Thymus (tissue), 11 donors: ENCODE measurements at regions not wholly inside any gene's neighbourhood (a gene's known extent, or its start where the extent isn't known, plus 50 kb on each side); places are given as distances from the start of the nearest gene placed in this dataset.

Experiments
- DNase-seq, 9 donors: peaks; one replicate each; pipeline ENCODE4 v3.0.0-alpha.2; 2013; ENCODE audit warnings: low spot score in 9 of 9, low read depth in 6 of 9, missing footprints in 1 of 9
- H3K27ac ChIP-seq, 2 donors: one replicate each; pipeline ENCODE4 v1.5.1; 2013; ENCODE audit warnings: control low read depth in 1 of 2, low read depth in 1 of 2, low read length in 1 of 2, mild to moderate bottlenecking in 1 of 2, moderate library complexity in 1 of 2
- H3K27me3 ChIP-seq, 2 donors: one replicate each; pipeline ENCODE4 v1.5.1; 2013; ENCODE audit warnings: low read length in 1 of 2; ENCODE audit not compliant: control insufficient read depth in 2 of 2, insufficient read depth in 1 of 2
- H3K36me3 ChIP-seq, 2 donors: one replicate each; pipeline ENCODE4 v1.5.1; 2013; ENCODE audit warnings: low read length in 1 of 2, mild to moderate bottlenecking in 1 of 2, moderate library complexity in 1 of 2; ENCODE audit not compliant: control insufficient read depth in 2 of 2, insufficient read depth in 2 of 2
- H3K4me1 ChIP-seq, 2 donors: one replicate each; pipeline ENCODE4 v1.5.1; 2013; ENCODE audit warnings: low read length in 2 of 2; ENCODE audit not compliant: control insufficient read depth in 2 of 2, insufficient read depth in 2 of 2
- H3K4me3 ChIP-seq, 2 donors: one replicate each; pipeline ENCODE4 v1.5.1; 2013; ENCODE audit warnings: low read length in 2 of 2, control low read depth in 1 of 2, mild to moderate bottlenecking in 1 of 2
- H3K9me3 ChIP-seq, 2 donors: one replicate each; pipeline ENCODE4 v1.5.1; 2013; ENCODE audit warnings: low read length in 1 of 2, mild to moderate bottlenecking in 1 of 2; ENCODE audit not compliant: control insufficient read depth in 2 of 2, insufficient read depth in 1 of 2
- WGBS: extraction: QIAGEN DNeasy Blood & Tissue Kit; methylation state at CpG from one replicate; pipeline ENCODE4 v1.1.7; 2013; 5-methylcytosine and 5-hydroxymethylcytosine counted together
- donor health status: healthy.

DNA sequence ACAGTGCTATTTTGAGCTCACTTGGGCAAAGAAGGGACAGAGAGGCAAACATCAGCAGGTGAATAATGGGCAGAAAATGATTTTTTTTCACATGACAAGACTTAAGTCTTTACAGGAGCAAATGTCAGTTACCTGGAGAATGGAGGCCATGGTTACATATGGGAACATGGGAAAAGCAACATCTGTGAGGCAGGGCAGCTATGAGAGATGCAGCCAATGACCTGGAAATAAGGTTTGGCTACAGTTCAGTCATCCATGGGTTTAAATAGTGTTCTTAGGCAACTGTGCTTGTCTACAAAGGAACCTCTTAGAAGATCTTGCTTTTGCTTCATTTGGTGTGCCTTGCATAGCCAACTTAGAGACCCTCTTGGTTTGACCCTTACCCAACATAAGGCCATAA, 490.2 kb upstream of the LCORL start:
- Histone ChIP-seq H3K4me1 (no peaks in the 10 kb centered on the region), H3K9me3 (no peaks in the 10 kb centered on the region), H3K4me3 (no peak overlapping the region), H3K36me3 (no peaks in the 10 kb centered on the region), H3K27me3 (no peaks in the 10 kb centered on the region), H3K27ac (no peak overlapping the region)
- no peak for DNase-seq

DNA sequence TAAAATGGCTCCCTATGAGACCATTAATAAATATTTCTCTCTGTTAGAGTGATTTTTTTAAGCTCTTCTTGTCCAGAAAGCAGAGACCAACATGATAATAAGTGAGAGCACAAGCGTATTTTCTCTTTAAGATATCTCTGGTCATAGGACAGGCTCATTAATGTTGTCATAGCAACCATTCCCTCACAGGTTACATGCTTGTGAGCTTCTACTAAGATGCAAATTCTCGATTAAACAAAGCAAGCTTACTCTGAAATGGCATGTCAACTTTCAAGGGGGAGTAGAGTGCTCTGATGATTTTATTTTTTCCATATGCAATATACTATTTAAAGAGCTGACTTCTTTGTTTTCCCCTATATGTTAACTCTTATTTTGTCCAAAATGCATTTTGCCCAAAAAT, 487.2 kb upstream of the LCORL start:
- Histone ChIP-seq H3K27me3 (no peaks in the 10 kb centered on the region), H3K4me3 (no peak overlapping the region), H3K4me1 (no peaks in the 10 kb centered on the region), H3K9me3 (no peaks in the 10 kb centered on the region), H3K27ac (no peak overlapping the region), H3K36me3 (no peaks in the 10 kb centered on the region)
- WGBS = 68% methylated on average over 2 of the region's 2 CpGs
- DNase-seq = no peak

DNA sequence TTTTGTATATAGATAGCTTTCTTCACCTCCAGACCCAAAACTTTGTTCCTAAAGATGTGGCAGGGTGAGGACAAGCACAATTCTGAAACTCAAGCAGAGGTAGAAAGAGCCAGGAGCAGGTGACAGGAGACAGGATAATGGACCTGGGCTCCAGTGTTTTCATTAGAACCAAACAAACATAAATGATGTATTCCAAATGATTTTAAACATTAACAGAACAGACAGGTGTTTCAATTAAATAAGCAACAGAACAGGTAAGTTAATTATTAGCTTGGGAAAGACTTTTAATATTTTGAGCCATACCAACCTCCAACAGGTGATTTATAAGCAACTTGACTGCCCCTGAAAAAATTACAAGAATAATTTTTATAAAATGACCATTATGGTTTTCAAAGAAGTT, 459.4 kb upstream of the LCORL start:
- Histone ChIP-seq H3K4me3 (no peak overlapping the region), H3K27ac (no peak overlapping the region), H3K27me3 (no peaks in the 10 kb centered on the region), H3K4me1 (no peaks in the 10 kb centered on the region), H3K36me3 (no peaks in the 10 kb centered on the region), H3K9me3 (peaks cover 0 to 8% of the 10 kb centered on the region in 2 donors)
- no peak for DNase-seq

DNA sequence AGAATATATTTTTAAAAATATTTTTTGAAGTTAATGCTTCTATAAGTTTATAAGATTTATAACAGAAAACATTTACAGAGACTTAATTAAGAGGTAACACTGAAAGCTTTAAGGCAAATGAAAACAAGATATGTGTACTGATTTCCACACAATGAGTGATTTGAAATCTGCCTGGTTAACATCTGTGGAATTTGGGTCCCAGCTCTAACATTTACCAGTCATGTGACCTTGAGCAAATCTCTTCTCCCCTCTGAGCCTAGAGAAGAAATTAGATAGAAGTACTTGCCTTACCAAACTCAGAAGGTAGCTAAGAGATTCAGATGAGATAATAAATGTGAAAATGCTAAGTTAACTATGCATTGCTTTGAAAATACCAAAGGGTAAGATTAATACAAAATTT, 458.8 kb upstream of the LCORL start:
- Histone ChIP-seq H3K36me3 (no peaks in the 10 kb centered on the region), H3K4me3 (no peak overlapping the region), H3K9me3 (peaks cover 0 to 8% of the 10 kb centered on the region in 2 donors), H3K27ac (no peak overlapping the region), H3K27me3 (no peaks in the 10 kb centered on the region), H3K4me1 (no peaks in the 10 kb centered on the region)
- DNase-seq = no peak

DNA sequence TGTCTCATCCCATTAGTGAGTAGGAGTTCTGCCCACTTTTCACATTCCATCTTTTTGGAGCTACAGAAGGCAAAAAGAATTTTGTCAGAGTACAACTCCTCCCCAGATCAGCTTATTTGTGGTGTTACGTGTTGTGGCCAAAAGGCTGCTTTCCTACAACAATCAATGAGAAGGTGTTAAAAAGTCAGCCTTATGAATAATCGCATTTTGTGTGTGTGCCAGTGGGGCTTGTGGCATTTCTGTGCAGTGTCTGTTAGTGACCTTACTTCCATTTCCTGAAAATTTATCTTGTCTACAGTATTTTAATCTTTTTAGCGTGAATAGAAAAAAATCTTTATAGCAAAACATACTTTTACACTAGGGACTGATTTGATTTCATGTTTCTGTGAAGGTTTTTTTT, 458.3 kb upstream of the LCORL start:
- H3K27ac ChIP-seq = no peak overlapping the region
- peaks cover 0 to 8% of the 10 kb centered on the region in 2 donors for H3K9me3 ChIP-seq
- 81% methylated on average over 3 of the region's 3 CpGs for WGBS
- no peaks in the 10 kb centered on the region for H3K27me3 ChIP-seq
- H3K4me3 ChIP-seq = no peak overlapping the region
- H3K36me3 ChIP-seq = no peaks in the 10 kb centered on the region
- no peaks in the 10 kb centered on the region for H3K4me1 ChIP-seq
- DNase-seq = no peak

DNA sequence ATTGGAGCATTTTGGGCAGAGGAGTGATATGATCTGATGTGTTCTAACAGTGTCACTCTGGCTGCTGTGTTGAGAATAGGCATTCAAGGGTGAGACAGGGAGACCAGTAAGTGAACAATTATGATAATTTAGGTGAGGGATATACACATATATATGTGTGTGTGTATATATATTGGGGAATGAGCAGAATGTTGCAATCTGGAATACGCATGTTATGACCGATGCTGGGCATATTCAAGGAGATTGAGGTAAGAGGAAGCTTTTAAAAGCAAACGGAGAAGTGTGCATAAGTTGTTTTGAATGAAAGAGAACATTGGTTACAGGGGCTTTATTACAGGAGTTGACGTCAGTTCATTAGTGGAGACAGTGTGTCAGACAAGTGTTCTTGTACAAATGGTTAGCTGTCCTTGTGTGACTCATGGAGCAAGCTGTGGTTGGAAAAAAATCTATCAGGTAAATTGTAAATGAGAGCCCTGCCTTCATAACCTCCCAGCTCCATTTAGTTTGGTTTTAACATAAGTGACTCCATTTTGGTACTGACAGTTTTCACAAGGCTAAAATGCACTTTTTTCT, 442.5 kb upstream of the LCORL start:
- Histone ChIP-seq H3K27me3 (no peaks in the 10 kb centered on the region), H3K4me3 (no peak overlapping the region), H3K9me3 (no peaks in the 10 kb centered on the region), H3K27ac (no peak overlapping the region), H3K36me3 (no peaks in the 10 kb centered on the region), H3K4me1 (no peaks in the 10 kb centered on the region)
- DNase-seq = no peak
- 67% methylated on average over 4 of the region's 4 CpGs for WGBS

DNA sequence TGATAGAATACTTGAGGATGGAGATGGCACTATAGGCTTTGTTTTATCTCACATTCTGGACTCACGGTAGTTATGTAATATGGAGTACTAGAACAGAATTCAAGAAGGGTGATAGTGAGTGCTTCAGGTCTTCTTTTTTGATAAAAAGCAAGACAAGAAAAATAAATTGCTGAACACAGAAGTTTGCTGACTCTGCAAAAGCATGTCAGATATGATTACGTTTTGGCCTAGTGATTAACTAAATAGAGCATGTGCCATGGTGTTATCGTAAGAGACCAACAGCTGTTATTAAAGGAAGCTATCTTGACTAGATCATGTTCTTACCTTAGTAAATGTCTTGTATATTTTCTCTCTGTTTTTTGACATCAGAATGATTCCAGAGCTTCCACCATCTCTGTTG, 436.9 kb upstream of the LCORL start:
- Histone ChIP-seq H3K4me3 (no peak overlapping the region), H3K36me3 (no peaks in the 10 kb centered on the region)
- WGBS = 94% methylated on average over 3 of the region's 3 CpGs

DNA sequence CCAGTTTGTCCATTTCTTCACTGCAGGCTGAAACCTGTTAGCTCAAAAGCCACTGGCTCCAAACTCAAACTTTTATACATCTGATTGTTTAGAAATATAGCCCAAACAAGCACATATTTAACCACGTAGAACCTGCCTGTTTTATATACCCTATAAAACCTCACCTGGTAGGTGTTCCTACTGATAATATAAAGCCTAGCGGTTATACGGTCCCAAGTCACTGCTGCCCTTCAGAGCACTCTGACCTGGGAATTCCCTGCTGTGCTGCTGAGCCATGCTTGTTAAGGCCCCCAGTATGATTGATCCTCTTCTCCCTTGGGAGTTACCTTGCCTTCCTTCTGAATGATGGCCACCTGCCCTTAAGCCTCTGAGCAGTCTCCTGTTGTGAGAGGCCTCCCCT, 432.8 kb upstream of the LCORL start:
- no peak overlapping the region for H3K4me3 ChIP-seq
- H3K27ac ChIP-seq = no peak overlapping the region
- H3K4me1 ChIP-seq = no peaks in the 10 kb centered on the region
- 97% methylated on average over 3 of the region's 3 CpGs for WGBS
- no peaks in the 10 kb centered on the region for H3K27me3 ChIP-seq
- H3K36me3 ChIP-seq = no peaks in the 10 kb centered on the region
- no peak for DNase-seq
- no peaks in the 10 kb centered on the region for H3K9me3 ChIP-seq

More for the DNA sequence above, 436.9 kb upstream of the LCORL start:
- Histone ChIP-seq H3K9me3 (no peaks in the 10 kb centered on the region), H3K27me3 (no peaks in the 10 kb centered on the region), H3K4me1 (no peaks in the 10 kb centered on the region), H3K27ac (no peak overlapping the region)
- DNase-seq = no peak

DNA sequence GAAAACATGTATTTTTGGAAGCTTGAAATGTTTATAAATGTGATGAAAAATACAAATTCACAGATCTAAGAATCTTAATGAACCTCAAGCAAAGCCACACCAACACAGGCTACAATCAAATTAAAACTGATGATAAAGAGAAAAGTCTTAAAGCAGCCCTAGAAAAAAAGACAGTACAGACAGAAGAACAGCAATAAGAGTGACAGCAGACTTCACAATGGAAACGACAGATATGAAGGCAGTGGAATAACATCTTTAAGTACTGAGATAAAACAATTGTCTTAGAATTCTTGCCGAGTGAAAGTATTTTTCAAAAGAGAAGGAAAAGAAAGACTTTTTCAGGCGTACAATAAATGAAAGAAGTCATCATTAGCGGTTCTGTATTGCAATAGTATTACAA, 423.6 kb upstream of the LCORL start:
- WGBS = 94% methylated on average over 4 of the region's 4 CpGs
- H3K4me3 ChIP-seq = no peak overlapping the region
- no peak for DNase-seq

DNA sequence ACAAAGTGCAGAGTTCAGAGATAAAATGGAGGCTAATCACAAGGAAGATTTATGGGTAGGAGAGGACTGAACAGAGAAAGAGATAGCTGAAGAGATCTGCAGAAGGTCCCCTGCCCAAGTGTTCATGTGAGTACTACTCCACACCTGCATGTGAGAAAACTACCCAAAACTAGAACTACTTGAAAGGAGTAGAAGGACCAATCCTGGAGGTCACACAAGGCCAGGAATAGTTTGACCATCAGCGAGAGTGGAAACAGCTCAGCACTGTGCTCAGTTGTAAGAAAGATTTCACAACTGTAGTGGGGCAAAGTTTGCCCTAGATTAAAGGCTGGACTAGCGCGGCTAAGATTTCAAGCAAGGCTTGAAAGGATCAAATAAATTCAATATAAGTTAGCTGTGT, 422.7 kb upstream of the LCORL start:
- WGBS = 94% methylated on average over 3 of the region's 3 CpGs
- Histone ChIP-seq H3K9me3 (no peaks in the 10 kb centered on the region), H3K27me3 (no peaks in the 10 kb centered on the region), H3K4me3 (no peak overlapping the region), H3K4me1 (no peaks in the 10 kb centered on the region), H3K36me3 (no peaks in the 10 kb centered on the region), H3K27ac (no peak overlapping the region)
- no peak for DNase-seq

More for the DNA sequence above, 423.6 kb upstream of the LCORL start:
- Histone ChIP-seq H3K9me3 (no peaks in the 10 kb centered on the region), H3K27ac (no peak overlapping the region), H3K27me3 (no peaks in the 10 kb centered on the region), H3K4me1 (no peaks in the 10 kb centered on the region), H3K36me3 (no peaks in the 10 kb centered on the region)
